ENCODE measurements at regions not wholly inside any gene's neighbourhood (a gene's known extent, or its start where the extent isn't known, plus 50 kb on each side); places are given as distances from the start of the nearest gene placed in this dataset.

GRCh38 chr6:905556-905955, 212.6 kb upstream of the EXOC2 start:
- BruUV-seq (replicated peaks) = no TSS peak
- intact Hi-C loops (cut with micrococcal nuclease; ENCODE audit: unreplicated experiment) = no loop called here
- H3K9me3 ChIP-seq (replicated peaks; ENCODE audit: control insufficient read depth, insufficient read depth, low read length) = no peaks in the 10 kb centered on the region; the same call in 2 of the 3 replicates
- RAD21 ChIA-PET (ENCODE audit: unreplicated experiment) = no interaction called here
- CTCF ChIA-PET = no interaction called here
- SMC1A ChIA-PET (ENCODE audit: uncharacterized antibody, unreplicated experiment) = no interaction called here
- H3K79me2 ChIP-seq (ENCODE audit: control insufficient read depth, insufficient read depth, low read length) = no peaks in the 10 kb centered on the region
- FAIRE-seq (no peak), DNase-seq (ENCODE audit: low read depth, low spot score) (no peak), ATAC-seq (no peak)
- no peak overlapping the region for H3K4me3 ChIP-seq
- H3K4me1 ChIP-seq (ENCODE audit: control insufficient read depth, insufficient read depth, low read length) = no peaks in the 10 kb centered on the region
- H3K27me3 ChIP-seq (replicated peaks in 1 of 2; ENCODE audit: control insufficient read depth in 2 of 2, insufficient read depth in 2 of 2, low read length in 1 of 2) = peaks cover 0 to 2% of the 10 kb centered on the region in 2 experiments; a peak in 3 of 4 replicates
- H3K27ac ChIP-seq (ENCODE audit: control insufficient read depth, insufficient read depth) = no peak overlapping the region
- H3K9ac ChIP-seq (ENCODE audit: control insufficient read depth, insufficient read depth, low read length) = no peak overlapping the region
- POLR2A ChIA-PET = no interaction called here
- no peaks in the 10 kb centered on the region for H4K20me1 ChIP-seq (ENCODE audit: control insufficient read depth, insufficient read depth)
- in situ Hi-C loops (cut with MboI) = no loop called here
- TF ChIP-seq, protein P1, sequence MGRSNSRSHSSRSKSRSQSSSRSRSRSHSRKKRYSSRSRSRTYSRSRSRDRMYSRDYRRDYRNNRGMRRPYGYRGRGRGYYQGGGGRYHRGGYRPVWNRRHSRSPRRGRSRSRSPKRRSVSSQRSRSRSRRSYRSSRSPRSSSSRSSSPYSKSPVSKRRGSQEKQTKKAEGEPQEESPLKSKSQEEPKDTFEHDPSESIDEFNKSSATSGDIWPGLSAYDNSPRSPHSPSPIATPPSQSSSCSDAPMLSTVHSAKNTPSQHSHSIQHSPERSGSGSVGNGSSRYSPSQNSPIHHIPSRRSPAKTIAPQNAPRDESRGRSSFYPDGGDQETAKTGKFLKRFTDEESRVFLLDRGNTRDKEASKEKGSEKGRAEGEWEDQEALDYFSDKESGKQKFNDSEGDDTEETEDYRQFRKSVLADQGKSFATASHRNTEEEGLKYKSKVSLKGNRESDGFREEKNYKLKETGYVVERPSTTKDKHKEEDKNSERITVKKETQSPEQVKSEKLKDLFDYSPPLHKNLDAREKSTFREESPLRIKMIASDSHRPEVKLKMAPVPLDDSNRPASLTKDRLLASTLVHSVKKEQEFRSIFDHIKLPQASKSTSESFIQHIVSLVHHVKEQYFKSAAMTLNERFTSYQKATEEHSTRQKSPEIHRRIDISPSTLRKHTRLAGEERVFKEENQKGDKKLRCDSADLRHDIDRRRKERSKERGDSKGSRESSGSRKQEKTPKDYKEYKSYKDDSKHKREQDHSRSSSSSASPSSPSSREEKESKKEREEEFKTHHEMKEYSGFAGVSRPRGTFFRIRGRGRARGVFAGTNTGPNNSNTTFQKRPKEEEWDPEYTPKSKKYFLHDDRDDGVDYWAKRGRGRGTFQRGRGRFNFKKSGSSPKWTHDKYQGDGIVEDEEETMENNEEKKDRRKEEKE (IDR thresholded peaks at IDR 0.05) = no peak
- no peak for TF ChIP-seq MAX (IDR thresholded peaks at IDR 0.05; ENCODE audit: low read depth, low read length)
- TF ChIP-seq, protein P2, sequence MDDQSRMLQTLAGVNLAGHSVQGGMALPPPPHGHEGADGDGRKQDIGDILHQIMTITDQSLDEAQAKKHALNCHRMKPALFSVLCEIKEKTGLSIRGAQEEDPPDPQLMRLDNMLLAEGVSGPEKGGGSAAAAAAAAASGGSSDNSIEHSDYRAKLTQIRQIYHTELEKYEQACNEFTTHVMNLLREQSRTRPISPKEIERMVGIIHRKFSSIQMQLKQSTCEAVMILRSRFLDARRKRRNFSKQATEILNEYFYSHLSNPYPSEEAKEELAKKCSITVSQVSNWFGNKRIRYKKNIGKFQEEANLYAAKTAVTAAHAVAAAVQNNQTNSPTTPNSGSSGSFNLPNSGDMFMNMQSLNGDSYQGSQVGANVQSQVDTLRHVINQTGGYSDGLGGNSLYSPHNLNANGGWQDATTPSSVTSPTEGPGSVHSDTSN (IDR thresholded peaks at IDR 0.05; ENCODE audit: insufficient replicate concordance, low read depth, low read length) = no peak
- no peak for TF ChIP-seq SMC3 (IDR thresholded peaks at IDR 0.05; ENCODE audit: borderline replicate concordance, low read length)
- no peak for TF ChIP-seq CHD1 (IDR thresholded peaks at IDR 0.05; ENCODE audit: low read depth, low read length)
- no peak for TF ChIP-seq IRF4 (IDR thresholded peaks at IDR 0.05; ENCODE audit: low read depth, low read length)
- no peak for TF ChIP-seq POLR2AphosphoS5 (IDR thresholded peaks at IDR 0.05; ENCODE audit: low read length)
- no peak for TF ChIP-seq RFX5 (IDR thresholded peaks at IDR 0.05; ENCODE audit: low read depth, low read length)
- TF ChIP-seq RBBP5 (conservative IDR thresholded peaks at IDR 0.05) = no peak
- no peak for TF ChIP-seq HDAC2 (IDR thresholded peaks at IDR 0.05)
- no peak for TF ChIP-seq RAD51 (IDR thresholded peaks at IDR 0.05)
- H3K4me2 ChIP-seq (ENCODE audit: control insufficient read depth, insufficient read depth) = no peak overlapping the region
- H2AFZ ChIP-seq (ENCODE audit: control insufficient read depth, low read depth, low read length) = no peak overlapping the region
- no peaks in the 10 kb centered on the region for H3K36me3 ChIP-seq (ENCODE audit: control insufficient read depth in 2 of 2, insufficient read depth in 2 of 2, low read length in 1 of 2)

Data from GM12878 (cell line).